AG20443 (cell line): ENCODE measurements at regions not wholly inside any gene's neighbourhood (a gene's known extent, or its start where the extent isn't known, plus 50 kb on each side); places are given as distances from the start of the nearest gene placed in this dataset.
"Not testable (repeated sequence)": the region's sequence is repeated elsewhere in the genome, so short reads cannot be mapped to it uniquely, and the experiment has no call there.

Source experiments
- DNase-seq: peaks from one replicate; pipeline ENCODE4 v3.0.0; 2012; ENCODE audit warnings: low spot score, mixed read lengths

DNA sequence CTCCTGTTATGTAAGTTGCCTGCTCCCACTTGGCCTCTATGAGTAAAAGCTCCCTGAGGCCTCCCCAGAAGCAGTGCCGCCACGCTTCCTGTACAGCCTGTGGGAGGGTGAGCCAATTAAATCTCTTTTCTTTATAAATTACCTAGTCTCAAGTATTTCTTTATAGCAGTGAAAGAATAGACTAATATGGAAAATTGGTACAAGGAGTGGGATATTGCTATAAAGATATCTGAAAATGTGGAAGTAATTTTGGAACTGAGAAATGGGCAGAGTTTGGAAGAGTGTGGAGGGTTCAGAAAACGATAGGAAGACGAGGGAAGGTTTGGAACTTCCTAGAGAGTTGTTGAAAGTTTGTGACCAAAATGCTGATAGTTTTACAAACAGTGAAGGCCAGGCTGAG lies 572.3 kb downstream of the MATN1 start:
- DNase-seq = no peak

- no peak for DNase-seq
These were observed 574.2 kb downstream of the MATN1 start for GRCh38 chr1:30149226-30149625.

GRCh38 chr1:30148676-30149075 lies 574.7 kb downstream of the MATN1 start:
- DNase-seq = no peak

- DNase-seq = no peak
These were observed 576.2 kb downstream of the MATN1 start for GRCh38 chr1:30147188-30147587.

GRCh38 chr1:30146448-30146847 lies 576.9 kb downstream of the MATN1 start:
- no peak for DNase-seq

DNA sequence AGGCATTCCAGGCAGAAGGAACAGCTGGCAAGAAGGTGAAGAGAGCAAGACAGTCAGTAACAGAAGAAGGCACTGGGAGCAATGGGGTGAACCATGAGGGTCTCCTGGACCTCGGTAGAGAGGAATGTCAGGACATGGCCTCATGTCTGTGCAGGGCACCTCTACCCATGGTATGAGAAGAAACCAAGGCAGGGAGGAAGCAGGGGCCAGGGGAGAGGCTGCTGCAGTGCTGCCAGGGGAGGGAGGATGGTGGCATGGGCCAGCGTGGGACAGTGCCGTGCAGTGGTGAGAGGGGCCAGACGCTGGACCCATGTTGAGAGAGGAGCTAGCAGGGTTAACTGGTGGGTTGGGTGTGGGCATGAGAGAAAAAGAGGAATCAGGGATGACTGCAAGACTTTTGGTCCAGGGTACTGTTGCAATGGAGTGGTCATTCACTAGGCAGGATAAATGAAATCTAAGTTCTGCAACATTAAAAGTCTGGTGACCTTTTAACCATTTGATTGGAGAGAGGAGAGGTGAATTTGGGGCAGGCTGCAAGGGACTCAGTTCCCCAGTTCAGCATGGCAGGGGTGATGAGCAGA lies 577.6 kb downstream of the MATN1 start:
- no peak for DNase-seq

DNA sequence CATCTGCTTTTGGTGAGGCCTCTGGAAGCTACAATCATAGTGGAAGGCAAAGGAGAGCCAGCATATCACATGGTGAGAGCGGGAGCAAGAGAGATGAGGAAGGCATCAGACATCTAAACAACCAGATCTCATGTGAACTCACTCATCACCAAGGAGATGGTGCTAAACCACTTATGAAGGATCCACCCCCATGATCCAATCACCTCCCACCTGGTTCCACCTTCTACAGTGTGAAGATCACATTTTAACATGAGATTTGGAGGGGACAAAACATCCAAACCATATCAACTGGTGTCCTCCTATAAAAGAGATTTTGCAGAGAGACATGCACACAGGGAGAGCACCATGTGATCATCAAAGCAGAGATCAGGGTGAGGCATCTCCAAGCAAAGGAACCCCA lies 578.6 kb downstream of the MATN1 start:
- no peak for DNase-seq

DNA sequence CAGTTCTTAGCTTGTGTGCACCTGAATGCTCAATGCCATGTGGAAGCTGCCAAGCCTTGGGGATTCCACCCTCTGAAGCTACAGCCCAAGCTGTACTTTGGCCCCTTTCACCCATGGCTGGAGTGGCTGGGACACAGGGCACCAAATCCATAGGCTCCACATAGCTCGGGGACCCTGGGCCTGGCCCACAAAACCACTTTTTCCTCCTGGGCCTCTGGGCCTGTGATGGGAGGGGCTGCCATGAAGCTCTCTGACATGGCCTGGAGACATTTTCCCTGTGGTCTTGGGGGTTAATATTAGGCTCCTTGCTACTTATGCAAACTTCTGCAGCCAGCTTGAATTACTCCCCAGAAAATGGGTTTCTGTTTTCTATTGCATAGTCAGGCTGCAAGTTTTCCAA lies 579.9 kb downstream of the MATN1 start:
- DNase-seq = no peak

- no peak for DNase-seq
These were observed 582.8 kb downstream of the MATN1 start for GRCh38 chr1:30140566-30140965.

GRCh38 chr1:30138891-30139290 lies 584.5 kb downstream of the MATN1 start:
- DNase-seq = no peak

GRCh38 chr1:30137001-30137400 lies 586.4 kb downstream of the MATN1 start:
- DNase-seq = no peak

DNA sequence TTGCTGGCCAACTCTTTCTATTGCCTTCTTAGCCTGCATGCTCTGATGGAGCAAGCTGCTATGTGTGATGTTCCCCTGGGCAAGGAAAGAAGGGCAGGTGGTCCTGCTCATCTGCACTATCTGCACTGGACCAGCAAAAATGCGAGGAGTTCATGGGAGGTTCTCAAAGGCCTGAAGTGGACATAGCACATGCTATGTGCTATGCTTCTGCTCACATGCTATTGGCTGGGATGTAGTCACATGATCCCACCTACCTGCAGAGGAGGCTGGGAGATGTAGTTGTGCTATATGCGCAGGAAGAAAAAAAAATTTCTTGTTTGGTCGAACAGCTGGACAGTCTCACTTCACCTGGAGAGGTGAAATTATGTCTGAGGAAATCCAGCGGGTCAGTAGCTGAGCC lies 587.7 kb downstream of the MATN1 start:
- DNase-seq = no peak

- DNase-seq = no peak
These were observed 588.7 kb downstream of the MATN1 start for GRCh38 chr1:30134466-30135217.

- DNase-seq = no peak
These were observed 589.9 kb downstream of the MATN1 start for GRCh38 chr1:30133414-30134055.

DNA sequence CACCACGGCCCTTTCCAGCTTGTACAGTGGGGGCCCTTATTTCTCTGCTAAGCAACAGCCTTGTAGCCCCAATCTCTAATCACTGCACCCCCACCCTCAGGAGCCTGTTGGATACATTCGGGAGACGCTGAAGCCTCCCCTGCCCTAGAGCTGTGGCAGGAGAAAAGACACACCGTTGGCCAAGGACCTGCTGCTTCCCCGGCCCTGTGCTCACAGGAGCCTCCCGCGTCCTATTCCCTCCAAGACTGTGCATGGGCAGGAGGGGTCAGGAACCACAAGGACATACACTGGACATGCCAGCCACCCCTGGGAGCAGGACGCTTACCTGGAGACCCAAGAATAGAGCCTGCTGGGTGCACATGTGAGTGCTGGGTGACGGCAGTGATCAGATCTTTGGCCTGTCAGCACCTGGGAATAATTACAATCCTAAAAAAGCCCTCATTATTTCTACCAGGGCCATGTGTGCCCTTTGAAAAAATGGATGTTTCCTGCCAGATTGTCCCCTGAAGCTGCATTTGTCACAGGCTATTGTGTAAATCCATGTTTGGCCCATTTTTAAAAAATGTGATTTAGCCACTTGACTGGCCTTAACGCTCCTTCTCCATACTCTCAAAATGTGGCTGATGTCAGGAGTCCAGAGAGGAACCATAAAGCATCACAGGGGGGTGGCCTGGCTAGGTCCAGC lies 590.6 kb downstream of the MATN1 start:
- DNase-seq = no peak

DNA sequence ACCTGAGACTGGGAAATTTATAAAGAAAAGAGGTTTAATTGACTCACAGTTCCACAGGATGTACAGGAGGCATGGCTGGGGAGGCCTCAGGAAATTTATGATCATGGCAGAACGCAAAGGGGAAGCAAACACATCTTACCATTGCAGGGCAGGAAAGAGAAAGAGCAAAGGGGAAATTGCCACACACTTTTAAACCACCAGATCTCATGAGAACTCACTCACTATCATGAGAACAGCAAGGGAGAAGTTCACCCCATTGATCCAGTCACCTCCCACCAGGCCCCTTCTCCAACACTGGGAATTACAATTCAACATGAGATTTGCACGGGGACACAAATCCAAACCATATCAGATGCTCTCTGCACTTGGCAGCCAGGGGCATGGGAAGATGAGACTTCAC lies 592.8 kb downstream of the MATN1 start:
- DNase-seq = not testable (repeated sequence)

DNA sequence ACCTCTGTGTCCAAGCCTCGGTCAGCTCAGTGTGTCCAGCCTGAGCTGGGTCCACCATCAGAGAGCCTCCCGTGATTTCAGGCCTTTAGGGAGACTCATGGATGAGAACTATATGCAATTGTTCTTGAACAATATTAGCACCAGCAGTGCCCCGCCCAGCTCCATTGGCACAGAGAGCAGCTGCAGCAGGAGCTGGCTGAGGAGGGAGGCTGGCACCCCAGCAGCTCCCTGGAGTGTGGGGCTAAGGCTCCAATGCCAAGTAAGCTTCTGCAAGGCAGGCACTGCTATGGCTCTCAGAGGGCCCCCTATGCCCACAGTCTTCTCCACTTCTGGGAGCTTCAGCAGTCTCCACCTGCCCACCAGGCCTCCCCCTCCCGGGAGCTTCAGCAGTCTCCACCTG lies 593.3 kb downstream of the MATN1 start:
- no peak for DNase-seq

DNA sequence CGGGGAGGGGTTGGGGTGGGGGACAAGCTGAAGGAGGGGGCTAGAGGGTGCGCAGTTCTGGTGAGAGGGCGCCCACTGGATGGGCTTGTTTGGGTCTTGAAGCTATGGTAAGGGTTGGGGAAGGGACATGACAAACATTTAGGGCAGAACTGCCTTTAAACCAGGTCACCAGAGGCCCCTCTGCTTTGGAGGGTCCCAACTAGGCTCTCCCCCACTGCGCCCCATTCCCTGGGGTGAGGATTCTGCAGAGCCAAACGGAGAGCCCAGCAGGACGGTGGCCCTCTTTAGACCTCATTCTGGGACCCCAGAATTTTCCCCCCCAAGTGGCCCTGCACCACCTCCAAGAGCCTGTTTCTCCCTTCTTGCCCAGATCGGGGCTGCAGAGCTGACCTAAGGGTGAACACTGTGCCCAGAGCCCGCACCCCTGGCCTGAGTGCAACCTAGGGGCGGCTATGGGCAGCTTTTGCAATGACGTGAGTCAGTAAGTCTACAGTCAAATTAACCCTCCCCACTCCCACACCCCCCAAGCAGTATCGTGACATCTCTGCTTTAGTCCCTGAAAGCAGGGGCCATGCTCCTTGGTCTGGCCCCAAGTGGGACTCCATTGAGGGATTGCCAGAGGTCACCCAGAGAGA lies 593.8 kb downstream of the MATN1 start:
- no peak for DNase-seq

- no peak for DNase-seq
These were observed 594.4 kb downstream of the MATN1 start for GRCh38 chr1:30129001-30129408.

DNA sequence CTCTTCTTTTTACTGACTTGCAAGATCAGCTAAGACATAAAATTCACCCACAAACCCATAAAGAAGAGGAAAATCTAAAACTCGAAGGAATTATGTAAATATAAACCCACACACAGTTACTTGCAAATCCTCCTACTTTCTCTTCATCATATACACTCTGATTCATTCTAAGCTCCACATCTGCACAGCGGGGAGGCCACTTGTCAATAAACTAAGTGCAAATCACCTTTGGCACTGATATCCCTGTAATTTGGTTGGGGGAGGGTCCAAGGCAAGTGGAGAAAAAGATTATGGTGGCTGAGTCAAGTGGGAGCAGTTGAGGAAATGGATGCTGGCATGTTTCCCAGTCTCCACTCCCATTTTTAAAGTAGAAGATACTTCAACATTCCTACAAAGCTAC lies 596.5 kb downstream of the MATN1 start:
- no peak for DNase-seq

- no peak for DNase-seq
These were observed 597.6 kb downstream of the MATN1 start for GRCh38 chr1:30125821-30126170.

DNA sequence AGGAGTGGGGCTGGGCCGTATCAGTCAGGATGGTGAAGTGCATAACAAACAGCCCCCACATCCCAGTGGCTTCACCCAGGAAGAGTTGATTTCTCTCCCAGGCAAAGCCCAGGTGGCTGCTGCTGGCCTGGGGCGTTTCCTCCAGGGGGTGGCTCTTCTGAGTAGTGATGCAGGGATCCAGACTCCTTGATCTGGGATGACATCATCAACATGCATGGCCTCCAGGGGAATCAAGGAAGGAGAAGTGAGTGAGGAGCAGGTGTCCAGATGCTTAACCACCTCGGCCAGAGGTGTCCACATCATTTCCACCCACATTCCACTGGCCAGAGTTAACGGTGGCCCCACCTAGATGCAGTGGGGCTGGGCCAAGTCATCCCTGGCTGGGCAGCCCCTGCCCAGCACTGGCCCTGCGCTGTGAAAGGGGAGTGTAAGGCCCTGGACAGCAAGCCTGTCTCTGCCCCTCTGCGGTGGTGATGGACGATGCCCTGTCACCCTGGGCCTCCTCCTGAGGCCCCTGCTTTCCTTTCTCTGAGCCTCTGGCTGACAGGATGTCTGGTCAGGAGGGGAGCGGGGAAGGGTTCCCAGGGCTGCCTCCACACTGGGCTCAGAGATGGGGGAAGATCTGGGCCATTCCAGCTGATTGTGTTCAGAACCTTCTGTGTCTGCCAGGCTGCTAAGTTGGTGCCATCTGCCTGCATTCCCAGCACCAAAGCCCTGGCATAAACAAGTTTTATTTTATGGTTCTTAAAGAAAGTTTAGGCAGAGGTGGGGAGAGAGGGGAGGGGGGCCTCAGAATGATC lies 598.2 kb downstream of the MATN1 start:
- DNase-seq = no peak
